GM12892 (cell line): ENCODE measurements at regions not wholly inside any gene's neighbourhood (a gene's known extent, or its start where the extent isn't known, plus 50 kb on each side); places are given as distances from the start of the nearest gene placed in this dataset.

ENCODE experiments used
- POLR2A ChIP-seq: IDR thresholded peaks from 2 replicates; pipeline ENCODE4 v1.6.1; 2011; ENCODE audit warnings: low read depth, low read length, control low read depth
- POLR2AphosphoS5 ChIP-seq: IDR thresholded peaks from 2 replicates; pipeline ENCODE4 v1.6.1; 2011; ENCODE audit warnings: low read depth, low read length, control low read depth
- TAF1 ChIP-seq: IDR thresholded peaks from 2 replicates; pipeline ENCODE4 v1.6.1; 2011; ENCODE audit warnings: low read depth, mild to moderate bottlenecking, control low read depth, low read length, borderline replicate concordance

GRCh38 chr3:30305021-30305420 is 301.4 kb upstream of the TGFBR2 start:
- no peak for TF ChIP-seq POLR2A
- TF ChIP-seq POLR2AphosphoS5: no peak
- TF ChIP-seq TAF1: no peak
